Adipocyte (in vitro differentiated cells): ENCODE measurements at regions not wholly inside any gene's neighbourhood (a gene's known extent, or its start where the extent isn't known, plus 50 kb on each side); places are given as distances from the start of the nearest gene placed in this dataset.

Experiments used
- DNase-seq: peaks from one replicate; pipeline ENCODE4 v3.0.0-alpha.2; 2015; ENCODE audit warnings: low read depth
- H3K27me3 ChIP-seq: replicated peaks from 2 replicates; pipeline ENCODE4 v1.7.0; 2013; ENCODE audit warnings: mild to moderate bottlenecking, low read length, moderate library complexity; ENCODE audit not compliant: control insufficient read depth, insufficient read depth
- H3K36me3 ChIP-seq: 2 replicates; pipeline ENCODE4 v1.7.0; 2013; ENCODE audit warnings: low read length, mild to moderate bottlenecking, moderate library complexity; ENCODE audit not compliant: control insufficient read depth, insufficient read depth, severe bottlenecking
- H3K4me1 ChIP-seq: 2 replicates; pipeline ENCODE4 v1.7.0; 2013; ENCODE audit warnings: mild to moderate bottlenecking, low read length, moderate library complexity; ENCODE audit not compliant: control insufficient read depth, insufficient read depth
- H3K4me3 ChIP-seq: 2 replicates; pipeline ENCODE4 v1.7.0; 2013; ENCODE audit warnings: mild to moderate bottlenecking, low read length, moderate library complexity
- H3K9ac ChIP-seq: 2 replicates; pipeline ENCODE4 v1.7.0; 2013; ENCODE audit warnings: mild to moderate bottlenecking, low read length, moderate library complexity
- H3K9me3 ChIP-seq: 2 replicates; pipeline ENCODE4 v1.7.0; 2013; ENCODE audit warnings: mild to moderate bottlenecking, low read length, moderate library complexity; ENCODE audit not compliant: control insufficient read depth

- Histone ChIP-seq H3K9me3 (no peaks in the 10 kb centered on the region), H3K4me1 (no peaks in the 10 kb centered on the region), H3K27me3 (no peaks in the 10 kb centered on the region), H3K36me3 (no peaks in the 10 kb centered on the region), H3K4me3 (no peak overlapping the region), H3K9ac (no peak overlapping the region)
- DNase-seq: no peak
Observed at GRCh38 chr11:127225619-127226018, 225.0 kb upstream of the KIRREL3 start.

DNA sequence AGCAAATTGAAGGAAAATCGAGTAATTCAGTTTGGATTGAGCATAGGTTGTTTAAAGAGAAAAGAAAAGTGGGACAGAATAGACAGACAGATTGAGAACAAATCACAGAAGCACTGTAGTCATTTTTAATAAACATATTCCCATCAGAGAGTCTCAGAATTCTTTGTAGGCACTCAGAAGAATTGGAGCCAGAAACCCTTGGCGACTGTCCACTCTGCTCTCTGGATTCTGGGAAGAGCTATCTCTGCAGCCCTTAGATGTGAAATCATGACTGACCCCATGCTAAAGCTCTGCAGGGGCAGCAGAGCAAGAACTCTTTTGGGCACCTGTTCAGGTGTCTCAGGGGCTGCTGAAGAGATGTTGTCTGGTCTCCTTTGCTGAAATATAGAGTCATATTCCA is 223.7 kb upstream of the KIRREL3 start:
- peaks cover 3% of the 10 kb centered on the region for H3K27me3 ChIP-seq
- DNase-seq: no peak
- no peak overlapping the region for H3K4me3 ChIP-seq
- H3K9ac ChIP-seq: no peak overlapping the region
- H3K36me3 ChIP-seq: no peaks in the 10 kb centered on the region
- no peaks in the 10 kb centered on the region for H3K4me1 ChIP-seq
- no peaks in the 10 kb centered on the region for H3K9me3 ChIP-seq

DNA sequence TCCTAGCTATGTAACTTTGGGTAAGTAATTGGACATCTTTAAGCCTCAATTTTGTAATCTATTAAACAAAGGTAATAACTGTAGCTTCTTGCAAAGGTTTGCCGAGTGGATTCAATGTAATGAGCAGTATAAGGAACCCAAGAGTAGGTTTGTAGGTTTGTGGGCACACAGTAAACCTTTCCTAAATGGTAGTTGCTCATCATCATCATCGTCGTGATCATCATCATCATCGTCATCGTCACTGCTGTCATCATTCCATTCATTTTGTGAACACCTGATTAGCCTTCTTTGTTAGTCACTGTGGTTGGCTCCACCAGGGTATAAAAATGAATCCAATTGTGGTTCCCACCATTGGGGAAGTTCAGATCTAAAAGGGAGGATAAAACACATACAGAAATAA is 223.1 kb upstream of the KIRREL3 start:
- no peak for DNase-seq
- peaks cover 3% of the 10 kb centered on the region for H3K27me3 ChIP-seq

GRCh38 chr11:127223026-127223425 is 222.5 kb upstream of the KIRREL3 start:
- no peaks in the 10 kb centered on the region for H3K9me3 ChIP-seq
- H3K4me3 ChIP-seq: no peak overlapping the region
- H3K27me3 ChIP-seq: peaks cover 3% of the 10 kb centered on the region
- DNase-seq: no peak
- H3K36me3 ChIP-seq: no peaks in the 10 kb centered on the region
- no peak overlapping the region for H3K9ac ChIP-seq
- no peaks in the 10 kb centered on the region for H3K4me1 ChIP-seq

More for the DNA sequence above, 223.1 kb upstream of the KIRREL3 start:
- Histone ChIP-seq H3K36me3 (no peaks in the 10 kb centered on the region), H3K4me3 (no peak overlapping the region), H3K9me3 (no peaks in the 10 kb centered on the region), H3K4me1 (no peaks in the 10 kb centered on the region), H3K9ac (no peak overlapping the region)

GRCh38 chr11:127219704-127220103 is 219.1 kb upstream of the KIRREL3 start:
- H3K4me1 ChIP-seq: no peaks in the 10 kb centered on the region
- H3K9ac ChIP-seq: no peak overlapping the region
- peaks cover 3% of the 10 kb centered on the region for H3K27me3 ChIP-seq
- no peaks in the 10 kb centered on the region for H3K36me3 ChIP-seq
- no peak for DNase-seq
- no peaks in the 10 kb centered on the region for H3K9me3 ChIP-seq
- H3K4me3 ChIP-seq: no peak overlapping the region

GRCh38 chr11:127218275-127218608 is 217.7 kb upstream of the KIRREL3 start:
- H3K36me3 ChIP-seq: no peaks in the 10 kb centered on the region
- no peak overlapping the region for H3K4me3 ChIP-seq
- peaks cover 3% of the 10 kb centered on the region for H3K27me3 ChIP-seq
- H3K9me3 ChIP-seq: no peaks in the 10 kb centered on the region
- no peaks in the 10 kb centered on the region for H3K4me1 ChIP-seq
- H3K9ac ChIP-seq: no peak overlapping the region
- DNase-seq: no peak

- Histone ChIP-seq H3K9me3 (no peaks in the 10 kb centered on the region), H3K36me3 (no peaks in the 10 kb centered on the region), H3K27me3 (peaks cover 3% of the 10 kb centered on the region), H3K9ac (no peak overlapping the region), H3K4me1 (no peaks in the 10 kb centered on the region), H3K4me3 (no peak overlapping the region)
- no peak for DNase-seq
Observed at GRCh38 chr11:127217452-127218274, 217.1 kb upstream of the KIRREL3 start.

DNA sequence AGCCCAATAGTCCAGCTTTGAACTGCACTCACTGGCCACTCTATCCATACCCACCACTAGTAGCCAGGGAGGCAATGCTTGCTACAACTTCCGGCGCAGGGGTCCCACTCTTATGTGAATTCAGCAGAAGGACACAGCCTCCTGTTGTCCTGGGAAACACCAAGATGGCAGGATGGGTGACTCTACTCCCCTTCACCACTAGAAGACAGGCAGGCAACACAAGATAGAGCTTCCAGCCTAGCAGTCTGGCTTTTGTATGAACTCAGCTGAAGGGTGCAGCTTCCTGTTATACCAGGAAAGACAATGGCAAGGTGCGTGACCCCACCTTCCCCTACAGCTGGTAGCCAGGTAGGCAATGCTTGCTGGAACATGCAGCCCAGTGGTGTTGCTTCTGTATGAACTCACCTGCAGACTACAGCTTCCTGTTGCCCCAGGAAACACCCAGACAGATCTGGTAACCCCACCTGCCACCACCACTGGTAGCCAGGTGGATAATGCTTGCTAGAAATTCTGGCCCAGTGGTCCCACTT is 205.2 kb upstream of the KIRREL3 start:
- Histone ChIP-seq H3K9ac (no peak overlapping the region), H3K36me3 (no peaks in the 10 kb centered on the region), H3K27me3 (no peaks in the 10 kb centered on the region), H3K4me1 (no peaks in the 10 kb centered on the region), H3K4me3 (no peak overlapping the region), H3K9me3 (peaks cover 21% of the 10 kb centered on the region)
- no peak for DNase-seq

GRCh38 chr11:127203490-127203889 is 202.9 kb upstream of the KIRREL3 start:
- Histone ChIP-seq H3K4me3 (no peak overlapping the region), H3K9me3 (peaks cover 19% of the 10 kb centered on the region), H3K4me1 (no peaks in the 10 kb centered on the region), H3K9ac (no peak overlapping the region), H3K36me3 (no peaks in the 10 kb centered on the region), H3K27me3 (no peaks in the 10 kb centered on the region)
- DNase-seq: no peak

- Histone ChIP-seq H3K27me3 (no peaks in the 10 kb centered on the region), H3K4me3 (no peak overlapping the region), H3K9me3 (peaks cover 5% of the 10 kb centered on the region), H3K4me1 (no peaks in the 10 kb centered on the region), H3K36me3 (no peaks in the 10 kb centered on the region), H3K9ac (no peak overlapping the region)
- no peak for DNase-seq
Observed at GRCh38 chr11:127202105-127202504, 201.5 kb upstream of the KIRREL3 start.

DNA sequence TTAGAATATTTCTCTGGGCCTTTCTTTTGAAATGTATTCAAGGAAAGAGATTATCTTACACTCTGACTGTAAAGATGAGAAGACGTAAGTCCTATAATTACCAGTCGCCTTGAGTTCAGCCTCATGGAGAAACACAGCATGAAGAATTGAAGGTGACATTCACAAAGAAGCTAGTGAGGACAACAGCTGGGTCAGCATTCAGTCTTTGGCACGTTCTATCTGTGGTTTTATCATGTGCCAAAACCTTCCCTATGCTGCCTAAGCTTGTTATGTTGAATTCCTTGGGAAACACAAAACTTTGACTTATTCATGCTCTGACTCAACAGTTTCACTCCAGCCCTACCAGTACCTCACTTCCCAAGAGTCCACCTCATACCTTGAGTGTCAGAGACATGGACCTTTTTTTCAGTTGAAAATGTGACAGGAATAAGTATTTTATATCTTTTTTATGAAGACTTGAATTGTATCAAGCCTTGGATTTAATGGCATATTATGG is 198.8 kb upstream of the KIRREL3 start:
- Histone ChIP-seq H3K9ac (no peak overlapping the region), H3K9me3 (peaks cover 2% of the 10 kb centered on the region), H3K4me1 (no peaks in the 10 kb centered on the region), H3K36me3 (no peaks in the 10 kb centered on the region), H3K4me3 (no peak overlapping the region), H3K27me3 (peaks cover 7% of the 10 kb centered on the region)
- no peak for DNase-seq
